SU-DHL-6 (cell line): ENCODE measurements at regions not wholly inside any gene's neighbourhood (a gene's known extent, or its start where the extent isn't known, plus 50 kb on each side); places are given as distances from the start of the nearest gene placed in this dataset.

Experiments used
- CTCF ChIP-seq: fragments of 200-600 bp; sonication (generic); IDR thresholded peaks from one replicate; pipeline ENCODE4 v1.5.1; 2017; ENCODE audit warnings: antibody characterized with exemption, mild to moderate bottlenecking, low read length, moderate library complexity; ENCODE audit not compliant: insufficient read depth, poor library complexity, severe bottlenecking
- EZH2phosphoT487 ChIP-seq: fragments of 200-600 bp; sonication (generic), shearing (Covaris generic); conservative IDR thresholded peaks from 2 replicates; pipeline ENCODE4 v1.6.1; 2018; ENCODE audit warnings: mild to moderate bottlenecking, antibody characterized with exemption, low read length, moderate library complexity, mixed read lengths

DNA sequence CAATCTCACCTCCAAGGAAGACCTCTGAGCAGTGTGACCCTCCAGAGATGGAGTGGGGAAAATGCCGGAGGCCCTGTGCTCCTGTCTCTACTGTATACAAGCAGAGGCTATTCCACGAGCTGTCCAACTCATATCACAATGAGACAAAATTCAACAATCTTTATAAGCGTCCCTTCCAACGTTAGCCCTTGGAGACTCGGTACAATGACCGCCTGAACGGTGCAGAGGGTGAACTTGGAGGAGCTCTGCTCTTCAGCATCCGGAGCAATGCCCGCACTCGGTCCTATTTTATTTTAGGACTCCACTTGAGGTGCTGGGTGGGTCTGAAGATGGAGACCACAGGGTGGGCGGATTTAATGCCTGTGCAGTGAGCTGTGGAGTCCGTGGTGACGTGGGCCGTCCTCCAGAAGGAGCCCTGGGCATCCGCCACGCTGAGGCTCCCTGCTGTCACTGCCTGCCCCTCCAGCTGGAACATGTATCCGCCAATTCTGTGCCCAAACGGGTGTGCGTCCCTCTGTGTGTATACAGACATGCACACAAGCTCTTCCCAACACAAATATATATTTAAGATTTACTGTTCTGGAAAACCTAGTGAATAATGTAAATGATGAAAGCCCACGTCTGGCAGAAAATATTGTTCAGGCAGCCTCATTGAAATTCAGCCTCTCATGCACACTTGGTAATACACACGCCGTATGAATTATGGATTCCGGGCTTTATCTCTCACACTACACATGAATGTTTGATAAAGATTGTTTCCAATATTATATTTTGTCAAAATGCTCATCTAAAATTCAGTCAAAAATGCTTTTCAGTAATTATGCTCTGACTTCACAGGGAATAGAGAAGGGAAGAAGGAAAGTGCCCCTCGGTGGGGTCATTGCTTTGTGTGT lies 239.9 kb upstream of the ZMIZ1 start:
- no peak for TF ChIP-seq CTCF
- TF ChIP-seq EZH2phosphoT487, result no peak
